OCI-LY7 (cell line): ENCODE measurements at regions not wholly inside any gene's neighbourhood (a gene's known extent, or its start where the extent isn't known, plus 50 kb on each side); places are given as distances from the start of the nearest gene placed in this dataset.

Experiments used
- BruUV-seq: library from RNA; stranded (reverse); fragments of 400-500 nt; replicated peaks from 2 replicates; lab custom pipeline; 2021; lab: Mats Ljungman, UMichigan
- CTCF ChIA-PET: fragments of 300-600 bp; sonication (Branson Sonifier 250); formaldehyde crosslinking; loops from one replicate; lab custom pipeline; 2022; ENCODE audit warnings: antibody characterized with exemption; ENCODE audit not compliant: unreplicated experiment; lab: Charles Lee
- POLR2A ChIA-PET: fragments of 300-600 bp; sonication (Branson Sonifier 250); formaldehyde crosslinking; loops from one replicate; lab custom pipeline; 2022; ENCODE audit warnings: antibody characterized with exemption; lab: Charles Lee
- DNase-seq: peaks from one replicate; pipeline ENCODE4 v3.0.0-alpha.2; 2015; ENCODE audit warnings: low spot score
- H2AFZ ChIP-seq: fragments of 200-600 bp; sonication (generic), shearing (Covaris generic); 2 replicates; pipeline ENCODE4 v1.6.1; 2014; ENCODE audit warnings: mild to moderate bottlenecking, antibody characterized with exemption, low read length, moderate library complexity
- H3K27ac ChIP-seq: fragments of 200-600 bp; sonication (generic); 2 replicates; pipeline ENCODE4 v1.5.1; 2014; ENCODE audit warnings: mixed run types, low read depth, mild to moderate bottlenecking, moderate library complexity, low read length, inconsistent platforms; ENCODE audit not compliant: poor library complexity, severe bottlenecking
- H3K36me3 ChIP-seq: fragments of 200-600 bp; sonication (generic); 2 replicates; pipeline ENCODE4 v1.6.1; 2014; ENCODE audit warnings: mild to moderate bottlenecking, antibody characterized with exemption, low read length, moderate library complexity, mixed read lengths; ENCODE audit not compliant: insufficient read depth
- H3K4me1 ChIP-seq: fragments of 200-600 bp; sonication (generic); 2 replicates; pipeline ENCODE4 v1.5.1; 2014; ENCODE audit warnings: mild to moderate bottlenecking, low read length; ENCODE audit not compliant: insufficient read depth, poor library complexity, severe bottlenecking
- H3K4me2 ChIP-seq: fragments of 200-600 bp; sonication (generic); 2 replicates; pipeline ENCODE4 v1.6.1; 2014; ENCODE audit warnings: mild to moderate bottlenecking, low read length
- H3K4me3 ChIP-seq: fragments of 200-600 bp; sonication (generic); 2 replicates; pipeline ENCODE4 v1.5.1; 2014; ENCODE audit warnings: mild to moderate bottlenecking, low read depth, low read length; ENCODE audit not compliant: poor library complexity, severe bottlenecking
- H3K79me2 ChIP-seq: fragments of 200-600 bp; sonication (generic); 2 replicates; pipeline ENCODE4 v1.6.1; 2016; ENCODE audit warnings: low read depth, mild to moderate bottlenecking, low read length, moderate library complexity, mixed read lengths; ENCODE audit not compliant: insufficient read depth
- H3K9me2 ChIP-seq: fragments of 200-600 bp; sonication (generic); 2 replicates; pipeline ENCODE4 v1.6.1; 2016; ENCODE audit warnings: mild to moderate bottlenecking, low read length, mixed read lengths; ENCODE audit not compliant: insufficient read depth
- H3K9me3 ChIP-seq: fragments of 200-600 bp; sonication (generic); 2 replicates; pipeline ENCODE4 v1.6.1; 2014; ENCODE audit warnings: mild to moderate bottlenecking, mixed run types, low read length, mixed read lengths
- H4K20me1 ChIP-seq: fragments of 200-600 bp; sonication (generic); 2 replicates; pipeline ENCODE4 v1.6.1; 2014; ENCODE audit warnings: mild to moderate bottlenecking, antibody characterized with exemption, low read length, moderate library complexity, mixed read lengths; ENCODE audit not compliant: insufficient read depth
- EZH2phosphoT487 ChIP-seq: fragments of 200-600 bp; sonication (generic); IDR thresholded peaks from 2 replicates; pipeline ENCODE4 v1.6.1; 2018; ENCODE audit warnings: low read depth, borderline replicate concordance, mild to moderate bottlenecking, mixed run types, antibody characterized with exemption, low read length, moderate library complexity, mixed read lengths
- intact Hi-C: fragments of 100-400 bp; cut with micrococcal nuclease; formaldehyde crosslinking; loops from one replicate; pipeline ENCODE4 v1.10.0; 2022; ENCODE audit not compliant: unreplicated experiment
- TF ChIP-seq, protein P1 (sequence below): fragments of 200-600 bp; sonication (generic); conservative IDR thresholded peaks from 2 replicates; pipeline ENCODE4 v1.5.1; 2014; ENCODE audit warnings: mild to moderate bottlenecking, antibody characterized with exemption, low read length, moderate library complexity, mixed read lengths

DNA sequence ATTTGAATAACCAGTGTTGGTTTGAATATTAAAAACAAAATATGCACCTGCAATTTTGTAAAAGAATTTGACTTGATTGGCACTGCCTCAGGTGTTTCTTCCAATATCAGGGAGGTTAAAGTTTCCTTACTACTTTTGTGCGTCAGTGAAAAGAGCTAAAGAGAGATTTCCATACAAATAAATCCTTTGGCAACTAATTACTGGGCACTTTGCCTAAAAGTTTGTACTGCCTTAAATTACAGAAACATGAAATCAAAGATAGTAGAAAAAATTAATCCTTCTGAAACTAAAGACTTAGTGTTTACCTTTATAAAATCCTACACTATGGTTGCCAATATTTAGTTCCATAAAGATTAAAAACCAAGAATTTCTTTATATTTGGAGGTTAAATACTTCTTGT is 72.5 kb downstream of the DNAJB9 start:
- Histone ChIP-seq H2AFZ (no peak overlapping the region), H3K4me3 (no peak overlapping the region), H3K36me3 (no peaks in the 10 kb centered on the region), H3K4me2 (no peak overlapping the region), H4K20me1 (no peaks in the 10 kb centered on the region), H3K79me2 (no peaks in the 10 kb centered on the region), H3K9me2 (no peaks in the 10 kb centered on the region), H3K27ac (no peak overlapping the region), H3K4me1 (no peaks in the 10 kb centered on the region), H3K9me3 (no peaks in the 10 kb centered on the region)
- intact Hi-C loops: no loop called here
- no peak for DNase-seq
- TF ChIP-seq, protein P1, sequence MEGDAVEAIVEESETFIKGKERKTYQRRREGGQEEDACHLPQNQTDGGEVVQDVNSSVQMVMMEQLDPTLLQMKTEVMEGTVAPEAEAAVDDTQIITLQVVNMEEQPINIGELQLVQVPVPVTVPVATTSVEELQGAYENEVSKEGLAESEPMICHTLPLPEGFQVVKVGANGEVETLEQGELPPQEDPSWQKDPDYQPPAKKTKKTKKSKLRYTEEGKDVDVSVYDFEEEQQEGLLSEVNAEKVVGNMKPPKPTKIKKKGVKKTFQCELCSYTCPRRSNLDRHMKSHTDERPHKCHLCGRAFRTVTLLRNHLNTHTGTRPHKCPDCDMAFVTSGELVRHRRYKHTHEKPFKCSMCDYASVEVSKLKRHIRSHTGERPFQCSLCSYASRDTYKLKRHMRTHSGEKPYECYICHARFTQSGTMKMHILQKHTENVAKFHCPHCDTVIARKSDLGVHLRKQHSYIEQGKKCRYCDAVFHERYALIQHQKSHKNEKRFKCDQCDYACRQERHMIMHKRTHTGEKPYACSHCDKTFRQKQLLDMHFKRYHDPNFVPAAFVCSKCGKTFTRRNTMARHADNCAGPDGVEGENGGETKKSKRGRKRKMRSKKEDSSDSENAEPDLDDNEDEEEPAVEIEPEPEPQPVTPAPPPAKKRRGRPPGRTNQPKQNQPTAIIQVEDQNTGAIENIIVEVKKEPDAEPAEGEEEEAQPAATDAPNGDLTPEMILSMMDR: no peak
- TF ChIP-seq EZH2phosphoT487: no peak
- POLR2A ChIA-PET: interaction anchor here (0.7 kb wide), 1 partner anchor 467 kb away, joined by 4 read pairs; no protein-coding TSS in a partner anchor
- CTCF ChIA-PET: no interaction called here
- BruUV-seq: no TSS peak

DNA sequence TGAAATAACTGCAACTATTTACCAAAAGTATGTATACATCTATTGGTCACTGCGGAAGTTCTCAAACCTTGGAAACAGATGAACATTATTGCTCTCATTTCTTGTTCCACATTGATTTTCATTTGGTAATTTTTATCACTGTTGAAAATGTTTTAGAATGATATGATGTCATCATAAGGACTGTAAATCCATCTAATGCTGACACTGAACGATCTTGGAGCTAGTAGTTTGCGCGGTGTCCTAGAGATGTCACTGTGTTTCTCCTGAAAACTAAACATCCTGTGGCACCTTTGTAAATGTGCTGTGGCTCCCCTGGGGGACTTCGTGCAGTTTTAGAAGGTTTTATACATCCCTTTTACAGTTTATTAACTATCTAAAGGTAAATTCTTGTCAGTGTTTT is 73.5 kb downstream of the DNAJB9 start:
- intact Hi-C loops: no loop called here
- Histone ChIP-seq H2AFZ (no peak overlapping the region), H3K4me3 (no peak overlapping the region), H3K4me2 (no peak overlapping the region), H3K79me2 (no peaks in the 10 kb centered on the region), H4K20me1 (no peaks in the 10 kb centered on the region), H3K27ac (no peak overlapping the region), H3K36me3 (no peaks in the 10 kb centered on the region), H3K9me2 (no peaks in the 10 kb centered on the region), H3K9me3 (no peaks in the 10 kb centered on the region), H3K4me1 (no peaks in the 10 kb centered on the region)
- ChIA-PET CTCF (no interaction called here), POLR2A (no interaction called here)
- DNase-seq: no peak
- no peak for TF ChIP-seq EZH2phosphoT487
- TF ChIP-seq, protein P1: peak; percentile 26; the same call in 1 of the 2 replicates
- no TSS peak for BruUV-seq

DNA sequence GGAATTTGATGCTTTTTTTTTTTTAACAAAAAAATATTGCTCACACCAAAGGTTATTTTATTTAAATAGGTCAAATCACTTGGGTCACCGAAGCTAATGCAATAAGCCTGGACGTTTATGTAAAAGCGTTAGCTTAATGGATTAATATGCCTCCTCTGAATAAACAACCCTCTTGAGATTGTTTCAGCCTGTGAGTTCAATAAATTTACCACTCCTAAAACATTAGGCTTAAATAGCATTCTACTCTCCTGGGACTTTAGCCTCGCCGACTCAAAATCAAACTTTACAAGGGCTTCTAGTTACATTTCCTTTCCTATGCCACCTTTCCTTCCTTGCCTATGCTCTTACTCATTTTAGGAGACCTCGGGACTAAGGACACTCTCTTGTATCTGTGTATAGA is 79.3 kb downstream of the DNAJB9 start:
- intact Hi-C loops: no loop called here
- DNase-seq: no peak
- H3K4me3 ChIP-seq: no peak overlapping the region
- H3K4me2 ChIP-seq: no peak overlapping the region
- H3K79me2 ChIP-seq: no peaks in the 10 kb centered on the region
- no TSS peak for BruUV-seq
- no peak for TF ChIP-seq EZH2phosphoT487
- TF ChIP-seq, protein P1: no peak
- no peaks in the 10 kb centered on the region for H3K9me2 ChIP-seq
- H2AFZ ChIP-seq: no peak overlapping the region
- ChIA-PET CTCF (no interaction called here), POLR2A (no interaction called here)
- no peaks in the 10 kb centered on the region for H4K20me1 ChIP-seq
- H3K9me3 ChIP-seq: no peaks in the 10 kb centered on the region
- no peak overlapping the region for H3K27ac ChIP-seq
- no peaks in the 10 kb centered on the region for H3K36me3 ChIP-seq
- H3K4me1 ChIP-seq: no peaks in the 10 kb centered on the region
